Gastrocnemius medialis (tissue), 4 donors: ENCODE measurements at regions not wholly inside any gene's neighbourhood (a gene's known extent, or its start where the extent isn't known, plus 50 kb on each side); places are given as distances from the start of the nearest gene placed in this dataset.

Experiments
- CTCF ChIP-seq, 5 experiments: fragments of 450-650 bp in 3 of 5; fragments of 200-600 bp in 2 of 5; sonication (generic) in 2 of 5; IDR thresholded peaks in 4 of 5; conservative IDR thresholded peaks in 1 of 5; 1 replicate in 4 of 5; 2 replicates in 1 of 5; pipeline ENCODE4 v1.5.1; 2016 to 2019; ENCODE audit warnings: antibody characterized with exemption in 5 of 5, mild to moderate bottlenecking in 3 of 5, moderate library complexity in 3 of 5
- POLR2A ChIP-seq, 2 donors: fragments of 450-650 bp; IDR thresholded peaks; one replicate each; pipeline ENCODE4 v1.6.1; 2017; ENCODE audit warnings: antibody characterized with exemption in 2 of 2, mild to moderate bottlenecking in 2 of 2, moderate library complexity in 2 of 2

GRCh38 chrX:127243654-127244053 lies 424.1 kb downstream of the PRR32 start:
- TF ChIP-seq POLR2A (IDR thresholded peaks at IDR 0.05) (no peak), CTCF (IDR thresholded peaks at IDR 0.05 in 4 of 5, conservative IDR thresholded peaks at IDR 0.05 in 1 of 5) (no peak)
